ENCODE measurements at regions not wholly inside any gene's neighbourhood (a gene's known extent, or its start where the extent isn't known, plus 50 kb on each side); places are given as distances from the start of the nearest gene placed in this dataset.

DNA sequence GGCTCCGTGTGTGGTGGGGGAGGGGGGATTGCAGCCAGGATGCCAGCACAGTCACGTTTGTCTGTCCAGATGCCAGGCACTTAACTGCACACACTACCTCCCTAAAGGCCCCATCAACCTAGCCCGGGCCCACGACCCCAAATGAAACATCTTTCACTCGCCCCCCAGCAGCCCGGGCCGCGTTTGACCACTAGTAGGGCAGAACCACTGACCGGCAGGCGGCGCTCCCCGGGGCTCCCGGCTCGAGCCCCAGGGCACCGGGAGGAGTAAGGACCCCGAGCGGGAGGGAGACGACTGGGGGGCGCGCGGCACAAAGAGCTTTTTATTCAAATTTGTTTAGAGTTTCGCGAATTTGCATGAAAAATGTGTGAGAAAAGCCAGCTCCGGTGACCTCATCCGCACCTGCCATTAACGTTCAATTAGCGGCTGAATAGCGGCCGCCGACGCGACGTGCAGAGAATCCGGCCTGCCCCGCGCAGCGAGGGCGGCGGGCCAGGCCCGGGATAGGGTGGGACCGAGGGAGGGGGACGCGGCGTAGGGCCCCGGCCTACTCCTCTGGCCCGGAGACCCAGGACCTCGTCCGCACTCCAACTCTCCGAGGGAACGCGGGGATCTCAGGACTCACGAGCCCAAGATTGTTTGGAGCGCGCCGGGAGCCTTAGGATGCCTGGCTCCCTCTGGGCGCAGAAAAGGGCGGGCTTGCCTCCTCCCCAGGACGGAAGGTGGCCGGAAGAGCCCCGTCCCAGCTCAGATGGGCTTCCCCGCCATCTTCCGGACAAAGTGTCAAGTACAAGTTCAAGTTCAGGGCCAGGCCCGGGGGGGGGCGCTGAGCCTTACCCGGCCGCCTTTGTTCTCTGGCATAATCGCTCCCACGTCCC is 64.9 kb upstream of the POLG start:
- Histone ChIP-seq H3K27ac (ENCODE audit: insufficient read depth, low read length, poor library complexity, severe bottlenecking) (no peak overlapping the region), H3K4me3 (ENCODE audit: insufficient read depth, low read depth, low read length, poor library complexity, severe bottlenecking) (peak overlapping the region; percentile 52), H3K36me3 (ENCODE audit: control insufficient read depth, insufficient read depth, low read length) (no peaks in the 10 kb centered on the region), H3K27me3 (replicated peaks; ENCODE audit: control insufficient read depth, insufficient read depth, low read length, poor library complexity, severe bottlenecking) (peaks cover 40% of the 10 kb centered on the region), H3K9me3 (ENCODE audit: control insufficient read depth, low read length) (no peaks in the 10 kb centered on the region), H3K4me1 (ENCODE audit: control insufficient read depth, insufficient read depth, low read length, poor library complexity, severe bottlenecking) (peaks cover 15% of the 10 kb centered on the region)
- no peak for DNase-seq

DNA sequence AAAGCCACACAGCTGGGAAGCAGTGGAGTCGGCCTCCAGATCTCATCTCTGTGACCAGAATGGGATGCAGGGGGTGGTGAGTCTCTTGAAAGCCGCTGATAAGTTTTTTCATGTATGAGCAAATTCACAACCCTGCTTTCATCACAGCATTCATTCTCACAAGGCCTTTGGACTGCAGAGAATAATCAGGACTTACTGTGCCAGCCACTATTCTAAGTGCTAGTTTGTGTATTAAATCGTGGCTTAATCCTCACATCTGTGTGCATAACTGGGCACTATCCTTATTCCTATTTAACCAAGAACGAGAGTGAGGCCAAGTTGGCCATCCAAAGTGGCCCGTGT is 64.2 kb upstream of the POLG start:
- Histone ChIP-seq H3K27me3 (replicated peaks; ENCODE audit: control insufficient read depth, insufficient read depth, low read length, poor library complexity, severe bottlenecking) (peaks cover 33% of the 10 kb centered on the region), H3K9me3 (ENCODE audit: control insufficient read depth, low read length) (no peaks in the 10 kb centered on the region), H3K4me1 (ENCODE audit: control insufficient read depth, insufficient read depth, low read length, poor library complexity, severe bottlenecking) (peaks cover 15% of the 10 kb centered on the region), H3K27ac (ENCODE audit: insufficient read depth, low read length, poor library complexity, severe bottlenecking) (no peak overlapping the region), H3K36me3 (ENCODE audit: control insufficient read depth, insufficient read depth, low read length) (no peaks in the 10 kb centered on the region), H3K4me3 (ENCODE audit: insufficient read depth, low read depth, low read length, poor library complexity, severe bottlenecking) (no peak overlapping the region)
- no peak for DNase-seq

DNA sequence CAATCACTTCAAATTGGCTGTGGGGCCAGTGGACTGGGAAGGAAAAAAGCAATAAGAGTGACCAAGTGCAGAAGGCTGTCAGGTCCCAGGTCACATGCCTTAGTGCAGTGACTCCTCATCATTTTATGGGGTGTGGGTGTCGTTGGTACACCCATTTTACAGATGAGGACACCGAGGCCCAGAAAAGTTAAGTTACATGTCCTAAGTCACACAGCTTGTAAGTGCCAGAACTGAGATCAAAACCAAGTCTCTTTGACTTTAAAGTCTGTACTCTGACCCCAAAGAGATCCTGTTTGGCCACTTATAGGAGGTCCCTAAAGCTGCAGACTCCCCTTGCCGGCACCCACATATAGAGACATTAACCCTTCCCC is 63.0 kb upstream of the POLG start:
- Histone ChIP-seq H3K27ac (ENCODE audit: insufficient read depth, low read length, poor library complexity, severe bottlenecking) (no peak overlapping the region), H3K4me1 (ENCODE audit: control insufficient read depth, insufficient read depth, low read length, poor library complexity, severe bottlenecking) (peaks cover 15% of the 10 kb centered on the region), H3K9me3 (ENCODE audit: control insufficient read depth, low read length) (no peaks in the 10 kb centered on the region), H3K36me3 (ENCODE audit: control insufficient read depth, insufficient read depth, low read length) (no peaks in the 10 kb centered on the region), H3K27me3 (replicated peaks; ENCODE audit: control insufficient read depth, insufficient read depth, low read length, poor library complexity, severe bottlenecking) (peaks cover 27% of the 10 kb centered on the region), H3K4me3 (ENCODE audit: insufficient read depth, low read depth, low read length, poor library complexity, severe bottlenecking) (no peak overlapping the region)
- no peak for DNase-seq

DNA sequence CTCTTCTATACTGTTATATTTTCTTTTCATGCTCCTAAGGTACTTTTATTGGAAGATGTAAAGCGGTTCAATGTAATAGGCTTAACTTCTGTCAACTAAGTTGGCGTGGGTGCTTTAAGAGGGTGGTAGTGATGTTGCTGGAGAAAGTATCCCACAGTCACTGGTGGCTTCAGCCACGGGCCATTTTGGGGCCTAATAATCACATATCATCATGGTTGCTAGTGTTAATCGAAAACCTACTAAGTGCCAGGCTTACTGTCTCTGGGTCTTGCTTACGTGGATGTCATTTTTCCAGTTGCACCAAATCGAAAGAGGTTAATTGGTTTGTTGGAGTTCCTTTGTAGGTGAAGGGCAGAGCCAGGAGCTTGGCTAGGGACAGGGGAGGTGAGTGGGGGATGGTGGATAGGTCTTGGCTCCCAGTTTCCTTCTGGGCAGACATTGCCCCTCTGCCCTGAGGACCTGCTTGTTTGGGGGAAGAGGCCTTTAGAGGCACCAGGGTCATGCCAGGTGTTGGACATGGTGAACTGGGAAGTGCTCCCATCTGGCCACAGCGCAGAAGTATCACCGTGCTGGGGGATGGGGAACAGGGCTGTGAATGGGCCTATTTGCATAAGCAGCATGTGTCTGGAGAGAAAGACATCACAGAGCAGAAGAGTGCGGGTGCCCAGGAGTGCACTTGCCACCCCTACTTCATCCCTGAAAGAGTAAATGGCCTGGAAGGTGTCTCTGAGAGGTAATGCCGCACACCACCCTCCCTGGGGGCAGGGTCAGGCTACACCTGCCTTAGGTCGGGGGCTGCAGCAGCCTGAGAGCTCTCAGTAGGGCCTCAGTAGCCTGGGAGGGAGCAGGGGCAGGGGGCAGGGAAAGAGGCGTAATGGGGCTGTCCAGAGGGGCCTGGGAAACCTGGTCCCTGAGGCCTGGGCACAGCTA is 62.4 kb upstream of the POLG start:
- Histone ChIP-seq H3K4me3 (ENCODE audit: insufficient read depth, low read depth, low read length, poor library complexity, severe bottlenecking) (no peak overlapping the region), H3K9me3 (ENCODE audit: control insufficient read depth, low read length) (no peaks in the 10 kb centered on the region), H3K27me3 (replicated peaks; ENCODE audit: control insufficient read depth, insufficient read depth, low read length, poor library complexity, severe bottlenecking) (peaks cover 27% of the 10 kb centered on the region), H3K36me3 (ENCODE audit: control insufficient read depth, insufficient read depth, low read length) (no peaks in the 10 kb centered on the region), H3K4me1 (ENCODE audit: control insufficient read depth, insufficient read depth, low read length, poor library complexity, severe bottlenecking) (peaks cover 15% of the 10 kb centered on the region), H3K27ac (ENCODE audit: insufficient read depth, low read length, poor library complexity, severe bottlenecking) (no peak overlapping the region)
- DNase-seq = no peak

DNA sequence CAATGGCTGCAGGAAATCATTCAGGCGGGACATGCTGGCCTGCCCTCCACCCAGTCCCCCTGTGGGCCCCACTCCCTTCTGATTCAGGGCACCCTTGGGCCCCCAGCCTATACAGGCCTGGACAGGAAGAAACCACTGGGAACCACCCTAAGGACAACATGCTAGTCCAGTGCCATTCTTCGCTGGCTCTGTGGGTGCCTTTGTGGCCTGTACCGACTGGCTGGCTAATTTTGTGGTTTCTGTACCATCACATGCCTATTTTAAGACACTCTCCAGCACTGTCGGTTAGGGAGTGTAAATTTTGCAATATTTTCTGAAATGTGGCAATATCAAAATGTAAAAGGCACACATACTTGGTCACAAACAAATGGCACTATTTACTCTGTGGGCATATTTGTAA is 61.4 kb upstream of the POLG start:
- Histone ChIP-seq H3K9me3 (ENCODE audit: control insufficient read depth, low read length) (no peaks in the 10 kb centered on the region), H3K27me3 (replicated peaks; ENCODE audit: control insufficient read depth, insufficient read depth, low read length, poor library complexity, severe bottlenecking) (peaks cover 24% of the 10 kb centered on the region), H3K4me1 (ENCODE audit: control insufficient read depth, insufficient read depth, low read length, poor library complexity, severe bottlenecking) (peaks cover 15% of the 10 kb centered on the region), H3K27ac (ENCODE audit: insufficient read depth, low read length, poor library complexity, severe bottlenecking) (no peak overlapping the region), H3K4me3 (ENCODE audit: insufficient read depth, low read depth, low read length, poor library complexity, severe bottlenecking) (no peak overlapping the region), H3K36me3 (ENCODE audit: control insufficient read depth, insufficient read depth, low read length) (no peaks in the 10 kb centered on the region)
- DNase-seq = no peak

DNA sequence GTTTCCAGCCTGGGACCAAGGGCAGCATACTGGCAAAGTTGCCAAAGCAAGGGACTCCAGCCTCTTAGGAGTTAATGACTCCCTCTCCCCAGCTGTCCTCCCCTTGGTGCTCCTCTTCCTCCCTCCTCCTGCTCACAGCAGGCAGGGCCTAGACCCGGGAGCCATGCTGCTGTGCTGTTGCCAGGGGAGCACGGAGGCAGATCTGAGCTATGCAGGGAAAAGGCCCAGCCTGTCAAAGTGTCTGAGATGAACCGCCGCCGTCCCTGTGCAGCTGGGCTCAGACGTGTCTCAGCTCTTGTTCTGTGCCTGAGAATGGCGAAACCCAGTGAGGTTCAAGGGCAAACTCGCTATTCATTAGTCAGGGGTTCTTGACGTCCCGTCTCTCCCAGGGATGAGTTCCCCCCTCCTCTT is 60.8 kb upstream of the POLG start:
- H3K27ac ChIP-seq (ENCODE audit: insufficient read depth, low read length, poor library complexity, severe bottlenecking) = no peak overlapping the region
- no peak for DNase-seq
- H3K36me3 ChIP-seq (ENCODE audit: control insufficient read depth, insufficient read depth, low read length) = no peaks in the 10 kb centered on the region
- peaks cover 18% of the 10 kb centered on the region for H3K27me3 ChIP-seq (replicated peaks; ENCODE audit: control insufficient read depth, insufficient read depth, low read length, poor library complexity, severe bottlenecking)
- H3K4me1 ChIP-seq (ENCODE audit: control insufficient read depth, insufficient read depth, low read length, poor library complexity, severe bottlenecking) = peaks cover 15% of the 10 kb centered on the region
- H3K4me3 ChIP-seq (ENCODE audit: insufficient read depth, low read depth, low read length, poor library complexity, severe bottlenecking) = no peak overlapping the region
- H3K9me3 ChIP-seq (ENCODE audit: control insufficient read depth, low read length) = no peaks in the 10 kb centered on the region

DNA sequence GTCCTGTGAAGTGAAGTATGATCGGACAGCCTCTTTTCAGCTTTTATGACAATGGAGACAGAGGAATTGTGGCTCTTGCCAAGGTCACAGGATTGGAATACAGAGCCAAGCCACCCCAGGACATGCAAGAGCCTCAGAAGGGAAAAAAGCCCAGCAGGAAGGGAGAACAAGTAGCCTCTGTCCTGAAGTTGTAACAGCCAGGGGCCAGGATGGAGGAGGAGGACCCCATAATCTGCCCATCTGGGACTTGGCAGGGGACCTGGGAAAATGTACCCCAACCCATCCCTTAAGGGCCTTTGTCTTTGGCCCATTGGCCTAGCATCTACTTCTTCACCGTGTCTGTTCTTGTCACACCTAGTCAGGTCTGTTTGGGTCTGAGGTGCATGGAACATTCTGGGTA is 60.4 kb upstream of the POLG start:
- Histone ChIP-seq H3K36me3 (ENCODE audit: control insufficient read depth, insufficient read depth, low read length) (no peaks in the 10 kb centered on the region), H3K27ac (ENCODE audit: insufficient read depth, low read length, poor library complexity, severe bottlenecking) (no peak overlapping the region), H3K27me3 (replicated peaks; ENCODE audit: control insufficient read depth, insufficient read depth, low read length, poor library complexity, severe bottlenecking) (peaks cover 14% of the 10 kb centered on the region), H3K4me1 (ENCODE audit: control insufficient read depth, insufficient read depth, low read length, poor library complexity, severe bottlenecking) (peaks cover 11% of the 10 kb centered on the region), H3K9me3 (ENCODE audit: control insufficient read depth, low read length) (no peaks in the 10 kb centered on the region), H3K4me3 (ENCODE audit: insufficient read depth, low read depth, low read length, poor library complexity, severe bottlenecking) (no peak overlapping the region)
- no peak for DNase-seq

DNA sequence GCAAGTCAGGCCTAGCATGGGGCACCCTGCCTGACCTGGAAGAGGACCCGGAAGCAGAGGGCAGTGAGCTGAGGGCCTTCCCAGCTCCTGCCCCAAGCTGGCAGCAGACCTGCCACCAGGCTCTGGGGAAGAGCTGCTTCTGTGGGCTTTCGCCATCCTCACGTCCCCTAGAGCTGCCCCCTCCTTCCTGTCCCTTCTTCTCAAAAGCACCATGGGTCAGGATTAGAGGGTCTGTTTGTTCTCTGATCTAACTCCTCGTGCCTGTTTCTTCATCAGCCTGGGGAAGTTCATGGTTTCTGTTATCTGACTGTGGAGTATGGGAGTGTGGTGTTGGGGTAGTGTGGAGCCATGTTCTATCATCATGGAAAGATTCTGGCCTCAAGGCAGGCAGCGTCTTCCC is 58.4 kb upstream of the POLG start:
- no peak overlapping the region for H3K4me3 ChIP-seq (ENCODE audit: insufficient read depth, low read depth, low read length, poor library complexity, severe bottlenecking)
- H3K4me1 ChIP-seq (ENCODE audit: control insufficient read depth, insufficient read depth, low read length, poor library complexity, severe bottlenecking) = no peaks in the 10 kb centered on the region
- H3K36me3 ChIP-seq (ENCODE audit: control insufficient read depth, insufficient read depth, low read length) = no peaks in the 10 kb centered on the region
- no peak overlapping the region for H3K27ac ChIP-seq (ENCODE audit: insufficient read depth, low read length, poor library complexity, severe bottlenecking)
- H3K27me3 ChIP-seq (replicated peaks; ENCODE audit: control insufficient read depth, insufficient read depth, low read length, poor library complexity, severe bottlenecking) = no peaks in the 10 kb centered on the region
- DNase-seq = no peak
- no peaks in the 10 kb centered on the region for H3K9me3 ChIP-seq (ENCODE audit: control insufficient read depth, low read length)

DNA sequence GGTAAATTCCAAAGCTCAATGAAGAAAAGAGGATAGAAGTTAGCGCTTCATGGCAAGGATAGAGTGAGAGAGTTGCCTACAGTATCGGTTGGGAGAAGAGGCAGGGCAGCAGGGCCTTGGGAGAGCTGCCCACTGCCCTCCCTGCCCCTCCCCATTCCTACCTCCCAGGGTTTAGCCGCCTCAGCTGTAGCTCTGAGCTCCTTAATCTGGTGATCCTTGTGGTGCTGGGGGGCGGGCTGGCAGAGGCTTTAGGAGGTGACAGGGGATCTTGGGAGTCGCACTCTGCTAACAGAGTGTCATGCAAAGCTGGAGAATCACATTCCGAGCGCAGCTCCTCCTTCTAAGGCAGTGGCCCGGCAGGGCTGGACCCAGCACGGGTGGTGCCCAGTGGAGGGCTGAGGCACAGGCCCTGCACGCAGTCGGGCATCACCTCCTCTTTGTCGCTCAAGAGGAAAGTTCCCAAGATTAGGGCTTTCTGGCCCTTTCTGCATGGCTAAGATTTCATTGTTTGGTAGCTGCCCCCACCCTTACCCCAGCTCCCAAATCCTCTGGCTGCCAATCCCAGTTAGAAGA is 57.1 kb upstream of the POLG start:
- Histone ChIP-seq H3K4me1 (ENCODE audit: control insufficient read depth, insufficient read depth, low read length, poor library complexity, severe bottlenecking) (no peaks in the 10 kb centered on the region), H3K27me3 (replicated peaks; ENCODE audit: control insufficient read depth, insufficient read depth, low read length, poor library complexity, severe bottlenecking) (no peaks in the 10 kb centered on the region)
- DNase-seq = no peak

More for the DNA sequence above, 57.1 kb upstream of the POLG start:
- H3K9me3 ChIP-seq (ENCODE audit: control insufficient read depth, low read length) = no peaks in the 10 kb centered on the region
- no peak overlapping the region for H3K4me3 ChIP-seq (ENCODE audit: insufficient read depth, low read depth, low read length, poor library complexity, severe bottlenecking)
- no peaks in the 10 kb centered on the region for H3K36me3 ChIP-seq (ENCODE audit: control insufficient read depth, insufficient read depth, low read length)
- H3K27ac ChIP-seq (ENCODE audit: insufficient read depth, low read length, poor library complexity, severe bottlenecking) = no peak overlapping the region

Measured in effector memory CD4-positive, alpha-beta T cell (primary cell).